Smooth muscle cell (in vitro differentiated cells): ENCODE measurements at regions not wholly inside any gene's neighbourhood (a gene's known extent, or its start where the extent isn't known, plus 50 kb on each side); places are given as distances from the start of the nearest gene placed in this dataset.

Experiments
- DNase-seq: peaks from one replicate; lab custom pipeline; 2025; ENCODE audit not compliant: unreplicated experiment; lab: John Stamatoyannopoulos, UW
- H2AFZ ChIP-seq: fragments of 200-600 bp; sonication (generic); 2 replicates; pipeline ENCODE4 v1.6.0; 2016; ENCODE audit warnings: antibody characterized with exemption, low read depth, mild to moderate bottlenecking
- H3F3A ChIP-seq: fragments of 200-600 bp; sonication (generic); 2 replicates; pipeline ENCODE4 v1.6.0; 2017; ENCODE audit warnings: antibody characterized with exemption, low read depth
- H3K27ac ChIP-seq: fragments of 200-600 bp; sonication (generic); 2 replicates; pipeline ENCODE4 v1.5.1; 2016; ENCODE audit warnings: low read depth, mild to moderate bottlenecking
- H3K27me3 ChIP-seq: fragments of 200-600 bp; sonication (generic); 2 replicates; pipeline ENCODE4 v1.6.1; 2016; ENCODE audit warnings: low read depth, mild to moderate bottlenecking
- H3K36me3 ChIP-seq: fragments of 200-600 bp; sonication (generic); 2 replicates; pipeline ENCODE4 v1.5.1; 2016; ENCODE audit warnings: low read depth
- H3K4me1 ChIP-seq: fragments of 200-600 bp; sonication (generic); 2 replicates; pipeline ENCODE4 v1.5.1; 2016; ENCODE audit warnings: low read depth
- H3K4me2 ChIP-seq: fragments of 200-600 bp; sonication (generic); 2 replicates; pipeline ENCODE4 v1.6.0; 2016; ENCODE audit warnings: mild to moderate bottlenecking
- H3K4me3 ChIP-seq: fragments of 200-600 bp; sonication (generic); 2 replicates; pipeline ENCODE4 v1.5.1; 2016; ENCODE audit warnings: mild to moderate bottlenecking
- H3K79me2 ChIP-seq: fragments of 200-600 bp; sonication (generic); 2 replicates; pipeline ENCODE4 v1.6.0; 2016; ENCODE audit warnings: low read depth, mild to moderate bottlenecking
- H3K9ac ChIP-seq: fragments of 200-600 bp; sonication (generic); 2 replicates; pipeline ENCODE4 v1.6.0; 2016; ENCODE audit warnings: low read depth
- H3K9me3 ChIP-seq: fragments of 200-600 bp; sonication (generic); replicated peaks from 2 replicates; pipeline ENCODE4 v1.5.1; 2016; ENCODE audit warnings: low read depth
- H4K20me1 ChIP-seq: fragments of 200-600 bp; sonication (generic); 2 replicates; pipeline ENCODE4 v1.6.0; 2016; ENCODE audit warnings: low read depth
- WGBS: methylation state at CpG from one replicate; pipeline ENCODE4 v1.1.7; 2016; ENCODE audit warnings: low lambda C conversion rate; 5-methylcytosine and 5-hydroxymethylcytosine counted together
- TF ChIP-seq, protein P1 (sequence below): fragments of 200-600 bp; sonication (generic); IDR thresholded peaks from 2 replicates; pipeline ENCODE4 v1.5.1; 2017; ENCODE audit warnings: borderline replicate concordance, mild to moderate bottlenecking, antibody characterized with exemption; ENCODE audit not compliant: insufficient read depth, poor library complexity, severe bottlenecking

DNA sequence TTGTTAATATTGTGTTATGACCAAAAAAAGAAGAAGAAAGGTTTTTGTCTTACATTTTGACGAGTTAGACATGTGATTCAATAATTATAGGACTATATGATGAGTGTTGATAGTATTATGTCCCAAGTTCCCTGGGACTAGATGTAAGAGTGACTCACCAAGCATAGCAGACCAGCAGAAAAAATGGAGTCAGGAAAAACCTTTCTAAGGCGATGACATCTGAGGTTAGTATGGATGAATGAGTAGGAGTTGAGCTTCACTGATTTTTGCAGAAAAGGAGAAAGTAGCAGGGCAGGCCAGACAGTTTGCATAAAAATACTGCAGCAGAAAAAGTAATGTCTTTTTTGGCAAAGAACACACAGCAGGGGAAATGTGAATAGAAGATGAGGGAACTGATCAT lies 1041.3 kb upstream of the ADGRL4 start:
- no peak overlapping the region for H2AFZ ChIP-seq
- H3K27me3 ChIP-seq: no peaks in the 10 kb centered on the region
- no peaks in the 10 kb centered on the region for H3K9me3 ChIP-seq
- no peak overlapping the region for H3K9ac ChIP-seq
- no peaks in the 10 kb centered on the region for H3K36me3 ChIP-seq
- H3K27ac ChIP-seq: peak overlapping the region; percentile 40
- H4K20me1 ChIP-seq: no peaks in the 10 kb centered on the region
- no peak overlapping the region for H3K4me3 ChIP-seq
- H3K4me1 ChIP-seq: no peaks in the 10 kb centered on the region
- DNase-seq: no peak
- H3F3A ChIP-seq: no peaks in the 10 kb centered on the region
- 55% methylated on average over 2 of the region's 2 CpGs for WGBS
- H3K79me2 ChIP-seq: no peaks in the 10 kb centered on the region
- TF ChIP-seq, protein P1, sequence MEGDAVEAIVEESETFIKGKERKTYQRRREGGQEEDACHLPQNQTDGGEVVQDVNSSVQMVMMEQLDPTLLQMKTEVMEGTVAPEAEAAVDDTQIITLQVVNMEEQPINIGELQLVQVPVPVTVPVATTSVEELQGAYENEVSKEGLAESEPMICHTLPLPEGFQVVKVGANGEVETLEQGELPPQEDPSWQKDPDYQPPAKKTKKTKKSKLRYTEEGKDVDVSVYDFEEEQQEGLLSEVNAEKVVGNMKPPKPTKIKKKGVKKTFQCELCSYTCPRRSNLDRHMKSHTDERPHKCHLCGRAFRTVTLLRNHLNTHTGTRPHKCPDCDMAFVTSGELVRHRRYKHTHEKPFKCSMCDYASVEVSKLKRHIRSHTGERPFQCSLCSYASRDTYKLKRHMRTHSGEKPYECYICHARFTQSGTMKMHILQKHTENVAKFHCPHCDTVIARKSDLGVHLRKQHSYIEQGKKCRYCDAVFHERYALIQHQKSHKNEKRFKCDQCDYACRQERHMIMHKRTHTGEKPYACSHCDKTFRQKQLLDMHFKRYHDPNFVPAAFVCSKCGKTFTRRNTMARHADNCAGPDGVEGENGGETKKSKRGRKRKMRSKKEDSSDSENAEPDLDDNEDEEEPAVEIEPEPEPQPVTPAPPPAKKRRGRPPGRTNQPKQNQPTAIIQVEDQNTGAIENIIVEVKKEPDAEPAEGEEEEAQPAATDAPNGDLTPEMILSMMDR: no peak
- H3K4me2 ChIP-seq: no peak overlapping the region

DNA sequence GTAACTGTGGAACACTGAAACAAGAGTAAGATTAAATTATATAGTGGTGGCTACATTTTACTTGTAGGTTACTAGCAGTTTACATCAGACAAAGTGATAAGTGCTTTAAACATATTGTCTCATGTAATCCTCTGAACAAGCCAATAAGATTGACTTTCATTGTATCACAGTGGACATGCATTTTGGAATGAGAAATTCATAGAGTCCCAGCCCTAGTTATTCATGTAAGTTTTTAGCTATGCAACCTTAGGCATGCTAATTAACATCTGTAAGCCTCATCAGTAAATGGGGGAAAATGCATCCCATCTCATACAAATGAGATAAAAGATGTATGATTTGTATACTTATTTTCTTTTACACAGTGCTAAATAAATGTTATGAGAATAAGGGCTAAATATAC lies 1038.1 kb upstream of the ADGRL4 start:
- H3K27ac ChIP-seq: no peak overlapping the region

DNA sequence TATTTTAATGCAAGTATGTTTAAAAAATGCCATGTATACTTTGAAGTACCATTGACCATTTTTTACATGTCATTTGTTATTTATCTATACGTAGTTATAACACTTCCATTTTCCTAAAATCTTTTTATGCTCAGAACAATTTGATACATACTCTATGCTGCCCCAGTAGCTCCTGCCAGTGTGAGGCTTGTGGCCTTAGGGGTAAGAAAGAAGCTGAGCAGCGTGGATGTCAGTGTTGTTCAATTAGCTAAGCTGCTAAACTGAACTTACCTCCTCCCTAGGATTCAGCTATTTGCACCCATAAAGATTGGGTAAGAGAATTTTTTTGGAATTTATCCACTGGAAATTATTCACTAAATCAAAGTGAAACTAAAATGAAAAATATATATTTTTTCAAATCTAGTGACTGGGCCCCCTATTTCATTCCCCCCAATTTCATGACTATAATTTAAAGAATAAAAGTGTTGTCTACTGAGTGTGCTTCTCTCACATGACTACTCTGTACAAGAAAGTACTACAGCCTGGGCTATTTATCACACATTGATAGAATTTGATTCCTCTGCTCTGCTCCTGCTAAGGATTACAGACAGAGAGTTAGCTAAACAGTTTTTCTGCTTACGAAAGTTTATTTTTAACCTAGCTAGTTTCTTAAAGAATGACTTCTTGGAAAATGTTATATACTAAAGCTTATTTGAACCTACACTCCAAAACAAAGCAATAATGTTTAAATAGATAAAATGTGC lies 1030.3 kb upstream of the ADGRL4 start:
- no peaks in the 10 kb centered on the region for H3K9me3 ChIP-seq
- peak overlapping the region; percentile 27 for H2AFZ ChIP-seq
- no peaks in the 10 kb centered on the region for H3K27me3 ChIP-seq
- H3K36me3 ChIP-seq: no peaks in the 10 kb centered on the region
- no peak for DNase-seq
- TF ChIP-seq, protein P1: no peak
- H3K27ac ChIP-seq: no peak overlapping the region
- no peaks in the 10 kb centered on the region for H3K4me1 ChIP-seq
- no peaks in the 10 kb centered on the region for H4K20me1 ChIP-seq
- WGBS: 82% methylated on average over 3 of the region's 3 CpGs
- no peaks in the 10 kb centered on the region for H3F3A ChIP-seq
- H3K9ac ChIP-seq: no peak overlapping the region
- no peaks in the 10 kb centered on the region for H3K79me2 ChIP-seq
- no peak overlapping the region for H3K4me2 ChIP-seq
- H3K4me3 ChIP-seq: no peak overlapping the region

More for the DNA sequence above, 1038.1 kb upstream of the ADGRL4 start:
- H3K4me3 ChIP-seq: no peak overlapping the region
- no peaks in the 10 kb centered on the region for H3K36me3 ChIP-seq
- H3K4me2 ChIP-seq: no peak overlapping the region
- no peaks in the 10 kb centered on the region for H3K27me3 ChIP-seq
- no peak for DNase-seq
- H3F3A ChIP-seq: no peaks in the 10 kb centered on the region
- H4K20me1 ChIP-seq: no peaks in the 10 kb centered on the region
- no peak overlapping the region for H2AFZ ChIP-seq
- H3K9me3 ChIP-seq: no peaks in the 10 kb centered on the region
- H3K9ac ChIP-seq: no peak overlapping the region
- no peaks in the 10 kb centered on the region for H3K79me2 ChIP-seq
- no peaks in the 10 kb centered on the region for H3K4me1 ChIP-seq
- TF ChIP-seq, protein P1: no peak

DNA sequence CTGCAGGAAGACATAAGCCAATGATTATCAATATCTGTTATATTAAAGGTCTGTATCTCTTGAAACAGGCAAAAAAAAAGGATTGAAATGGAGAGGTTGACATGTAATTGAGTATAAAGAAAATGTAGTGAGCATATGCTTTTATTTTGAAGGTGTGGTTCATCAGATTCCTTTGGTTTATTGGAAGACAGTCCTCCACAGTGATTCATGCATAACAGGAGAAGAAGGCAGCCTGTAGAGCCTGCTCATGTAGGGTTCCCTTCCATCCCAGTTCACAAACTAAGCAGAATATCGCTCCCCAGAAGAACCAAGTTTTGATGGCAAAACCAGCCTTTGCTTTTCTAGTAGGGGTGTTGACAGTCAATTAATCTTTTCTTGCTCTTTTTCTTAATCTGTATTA lies 1016.8 kb upstream of the ADGRL4 start:
- no peak overlapping the region for H2AFZ ChIP-seq
- no peaks in the 10 kb centered on the region for H3K4me1 ChIP-seq
- DNase-seq: no peak
- no peak overlapping the region for H3K4me3 ChIP-seq
- TF ChIP-seq, protein P1: no peak
- no peaks in the 10 kb centered on the region for H3K36me3 ChIP-seq
- H3K27ac ChIP-seq: no peak overlapping the region
- H4K20me1 ChIP-seq: no peaks in the 10 kb centered on the region
- no peaks in the 10 kb centered on the region for H3K27me3 ChIP-seq
- H3K4me2 ChIP-seq: no peak overlapping the region
- H3K79me2 ChIP-seq: no peaks in the 10 kb centered on the region
- no peaks in the 10 kb centered on the region for H3F3A ChIP-seq
- 89% methylated on average over 1 of the region's 1 CpG for WGBS
- no peaks in the 10 kb centered on the region for H3K9me3 ChIP-seq
- H3K9ac ChIP-seq: no peak overlapping the region
